Suprapubic skin (tissue), 3 donors: ENCODE measurements at regions not wholly inside any gene's neighbourhood (a gene's known extent, or its start where the extent isn't known, plus 50 kb on each side); places are given as distances from the start of the nearest gene placed in this dataset.

Source experiments
- EP300 ChIP-seq: sonication (generic); formaldehyde crosslinking; IDR thresholded peaks from one replicate; pipeline ENCODE4 v1.6.1; 2017; ENCODE audit warnings: antibody characterized with exemption
- POLR2A ChIP-seq, 2 donors: fragments of 450-650 bp; IDR thresholded peaks; one replicate each; pipeline ENCODE4 v1.6.1; 2017; ENCODE audit warnings: antibody characterized with exemption in 2 of 2, mild to moderate bottlenecking in 2 of 2, moderate library complexity in 2 of 2
- TF ChIP-seq, protein P1 (sequence below), 2 donors: fragments of 200-600 bp in 1 of 2; fragments of 450-650 bp in 1 of 2; sonication (generic) in 1 of 2; IDR thresholded peaks; one replicate each; pipeline ENCODE4 v1.5.1; 2016 to 2019; ENCODE audit warnings: antibody characterized with exemption in 2 of 2, mild to moderate bottlenecking in 1 of 2, moderate library complexity in 1 of 2

DNA sequence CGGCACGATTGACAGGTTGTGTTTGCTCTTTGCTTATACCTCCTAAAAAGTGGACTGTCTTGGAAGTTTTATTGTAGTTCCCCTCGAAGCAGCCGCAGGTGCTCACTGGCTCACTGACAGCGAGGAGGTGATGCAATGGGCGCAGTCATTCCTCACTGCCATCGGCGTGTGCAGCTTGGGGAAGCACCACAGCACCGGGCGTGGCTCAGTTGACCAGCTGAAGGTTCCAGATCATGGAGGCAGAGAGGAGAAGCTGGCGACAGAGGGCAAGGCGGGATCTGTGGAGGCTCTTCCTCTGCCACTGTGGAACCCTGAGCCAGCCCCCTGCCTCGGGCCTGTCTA lies 72.1 kb upstream of the TNRC6C start:
- TF ChIP-seq, protein P1, sequence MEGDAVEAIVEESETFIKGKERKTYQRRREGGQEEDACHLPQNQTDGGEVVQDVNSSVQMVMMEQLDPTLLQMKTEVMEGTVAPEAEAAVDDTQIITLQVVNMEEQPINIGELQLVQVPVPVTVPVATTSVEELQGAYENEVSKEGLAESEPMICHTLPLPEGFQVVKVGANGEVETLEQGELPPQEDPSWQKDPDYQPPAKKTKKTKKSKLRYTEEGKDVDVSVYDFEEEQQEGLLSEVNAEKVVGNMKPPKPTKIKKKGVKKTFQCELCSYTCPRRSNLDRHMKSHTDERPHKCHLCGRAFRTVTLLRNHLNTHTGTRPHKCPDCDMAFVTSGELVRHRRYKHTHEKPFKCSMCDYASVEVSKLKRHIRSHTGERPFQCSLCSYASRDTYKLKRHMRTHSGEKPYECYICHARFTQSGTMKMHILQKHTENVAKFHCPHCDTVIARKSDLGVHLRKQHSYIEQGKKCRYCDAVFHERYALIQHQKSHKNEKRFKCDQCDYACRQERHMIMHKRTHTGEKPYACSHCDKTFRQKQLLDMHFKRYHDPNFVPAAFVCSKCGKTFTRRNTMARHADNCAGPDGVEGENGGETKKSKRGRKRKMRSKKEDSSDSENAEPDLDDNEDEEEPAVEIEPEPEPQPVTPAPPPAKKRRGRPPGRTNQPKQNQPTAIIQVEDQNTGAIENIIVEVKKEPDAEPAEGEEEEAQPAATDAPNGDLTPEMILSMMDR (IDR thresholded peaks at IDR 0.05), result no peak
- TF ChIP-seq EP300 (no peak), POLR2A (IDR thresholded peaks at IDR 0.05) (no peak)
